Right atrium auricular region (tissue), 2 donors: ENCODE measurements at regions not wholly inside any gene's neighbourhood (a gene's known extent, or its start where the extent isn't known, plus 50 kb on each side); places are given as distances from the start of the nearest gene placed in this dataset.

ENCODE experiments used
- DNase-seq: peaks from one replicate; pipeline ENCODE4 v3.0.0-alpha.2; 2019; ENCODE audit warnings: low spot score
- H3K27ac ChIP-seq, 2 donors: fragments of 200-600 bp; sonication (generic); 1 replicate in 1 of 2; 2 replicates in 1 of 2; pipeline ENCODE4 v1.5.1; 2016 to 2019
- H3K27me3 ChIP-seq, 2 donors: fragments of 200-600 bp; sonication (generic); one replicate each; pipeline versions ENCODE4 v1.5.1 to v1.6.0; 2017 to 2019
- H3K36me3 ChIP-seq: fragments of 200-600 bp; sonication (generic); one replicate; pipeline ENCODE4 v1.5.1; 2016
- H3K4me1 ChIP-seq, 2 donors: fragments of 200-600 bp; sonication (generic); one replicate each; pipeline versions ENCODE4 v1.5.1 to v1.6.0; 2017 to 2019
- H3K4me3 ChIP-seq, 2 donors: fragments of 200-600 bp; sonication (generic); 1 replicate in 1 of 2; 2 replicates in 1 of 2; pipeline ENCODE4 v1.5.1; 2017 to 2019; ENCODE audit warnings: mild to moderate bottlenecking in 1 of 2, moderate library complexity in 1 of 2
- H3K9me3 ChIP-seq, 2 donors: fragments of 200-600 bp; sonication (generic); one replicate each; pipeline ENCODE4 v1.5.1; 2019
- TF ChIP-seq, protein P1 (sequence below), 2 donors: fragments of 200-600 bp; sonication (generic); IDR thresholded peaks; one replicate each; pipeline ENCODE4 v1.5.1; 2019; ENCODE audit warnings: antibody characterized with exemption in 2 of 2

DNA sequence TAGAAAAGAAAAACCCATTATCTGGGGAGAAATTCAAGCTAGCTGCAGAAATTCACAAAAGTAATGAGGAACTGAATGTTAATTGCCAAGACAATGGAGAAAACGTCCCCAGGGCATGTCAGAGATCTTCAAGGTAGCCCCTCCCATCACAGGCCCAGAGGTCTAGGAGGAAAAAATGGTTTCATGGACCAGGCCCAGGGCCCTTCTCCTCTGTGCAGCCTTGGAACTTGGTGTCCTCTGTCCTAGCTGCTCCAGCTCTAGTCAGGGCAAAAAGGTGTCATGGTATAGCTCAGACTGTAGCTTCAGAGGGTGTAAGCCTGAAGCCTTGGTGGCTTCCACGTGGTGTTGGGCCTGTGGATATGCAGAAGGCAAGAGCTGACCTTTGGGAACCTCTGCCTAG lies 411.8 kb downstream of the ADRA2A start:
- H3K36me3 ChIP-seq: no peaks in the 10 kb centered on the region
- no peak for DNase-seq
- peaks cover 0 to 45% of the 10 kb centered on the region in 2 donors for H3K9me3 ChIP-seq
- no peaks in the 10 kb centered on the region for H3K27me3 ChIP-seq
- no peak overlapping the region for H3K27ac ChIP-seq
- no peak overlapping the region for H3K4me3 ChIP-seq
- TF ChIP-seq, protein P1, sequence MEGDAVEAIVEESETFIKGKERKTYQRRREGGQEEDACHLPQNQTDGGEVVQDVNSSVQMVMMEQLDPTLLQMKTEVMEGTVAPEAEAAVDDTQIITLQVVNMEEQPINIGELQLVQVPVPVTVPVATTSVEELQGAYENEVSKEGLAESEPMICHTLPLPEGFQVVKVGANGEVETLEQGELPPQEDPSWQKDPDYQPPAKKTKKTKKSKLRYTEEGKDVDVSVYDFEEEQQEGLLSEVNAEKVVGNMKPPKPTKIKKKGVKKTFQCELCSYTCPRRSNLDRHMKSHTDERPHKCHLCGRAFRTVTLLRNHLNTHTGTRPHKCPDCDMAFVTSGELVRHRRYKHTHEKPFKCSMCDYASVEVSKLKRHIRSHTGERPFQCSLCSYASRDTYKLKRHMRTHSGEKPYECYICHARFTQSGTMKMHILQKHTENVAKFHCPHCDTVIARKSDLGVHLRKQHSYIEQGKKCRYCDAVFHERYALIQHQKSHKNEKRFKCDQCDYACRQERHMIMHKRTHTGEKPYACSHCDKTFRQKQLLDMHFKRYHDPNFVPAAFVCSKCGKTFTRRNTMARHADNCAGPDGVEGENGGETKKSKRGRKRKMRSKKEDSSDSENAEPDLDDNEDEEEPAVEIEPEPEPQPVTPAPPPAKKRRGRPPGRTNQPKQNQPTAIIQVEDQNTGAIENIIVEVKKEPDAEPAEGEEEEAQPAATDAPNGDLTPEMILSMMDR (IDR thresholded peaks at IDR 0.05): no peak
- H3K4me1 ChIP-seq: no peaks in the 10 kb centered on the region

DNA sequence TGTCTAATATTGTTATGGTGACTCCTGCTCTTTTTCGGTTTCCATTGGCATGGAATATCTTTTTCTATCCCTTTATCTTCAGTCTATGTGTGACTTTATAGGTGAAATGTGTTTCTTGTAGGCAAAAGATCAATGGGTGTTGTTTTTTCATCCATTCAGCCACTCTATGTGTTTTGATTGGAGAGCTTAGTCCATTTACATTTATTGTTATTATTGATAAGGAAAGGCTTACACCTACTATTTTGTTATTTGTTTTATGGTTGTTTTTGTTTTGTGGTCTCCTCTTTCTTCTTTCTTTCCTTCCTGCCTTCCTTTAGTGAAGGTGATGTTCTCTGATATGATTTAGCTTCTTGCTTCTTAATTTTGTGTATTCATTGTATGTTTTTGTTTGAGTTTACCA lies 414.3 kb downstream of the ADRA2A start:
- DNase-seq: no peak
- Histone ChIP-seq H3K27me3 (no peaks in the 10 kb centered on the region), H3K27ac (no peak overlapping the region), H3K4me1 (no peaks in the 10 kb centered on the region), H3K9me3 (peaks cover 0 to 45% of the 10 kb centered on the region in 2 donors), H3K36me3 (no peaks in the 10 kb centered on the region), H3K4me3 (no peak overlapping the region)
- TF ChIP-seq, protein P1 (IDR thresholded peaks at IDR 0.05): no peak

DNA sequence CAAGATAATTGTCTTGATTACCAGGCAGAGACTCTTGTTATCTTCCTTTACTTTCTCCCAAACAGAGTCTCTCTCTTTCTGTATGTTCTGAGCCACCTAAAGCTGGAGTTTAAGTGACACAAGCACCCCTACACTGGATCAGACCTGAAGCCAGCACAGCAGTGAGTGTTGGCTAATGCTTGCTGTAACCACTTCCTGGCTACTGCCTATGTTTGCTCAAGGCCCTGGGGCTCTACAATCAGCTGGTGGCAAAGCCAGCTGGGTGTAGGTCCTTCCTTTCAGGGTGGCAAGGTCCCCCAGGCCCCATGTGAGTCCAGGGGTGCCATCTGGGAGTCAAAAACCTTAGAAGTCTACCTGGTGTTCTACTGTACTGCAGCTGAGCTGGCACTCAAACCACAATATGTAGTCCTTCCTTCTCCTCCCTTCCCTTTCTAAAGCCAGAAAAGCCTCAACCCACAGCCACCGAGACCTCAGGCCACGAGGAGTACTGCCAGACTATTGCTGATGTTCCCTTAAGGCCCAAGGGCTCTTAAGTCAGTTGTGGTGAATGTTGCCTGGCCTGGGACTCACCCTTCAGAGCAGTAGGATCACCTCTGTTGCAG lies 416.3 kb downstream of the ADRA2A start:
- DNase-seq: no peak
- Histone ChIP-seq H3K27me3 (no peaks in the 10 kb centered on the region), H3K27ac (no peak overlapping the region), H3K4me1 (no peaks in the 10 kb centered on the region), H3K36me3 (no peaks in the 10 kb centered on the region), H3K4me3 (no peak overlapping the region), H3K9me3 (peaks cover 0 to 45% of the 10 kb centered on the region in 2 donors)
- TF ChIP-seq, protein P1 (IDR thresholded peaks at IDR 0.05): no peak

DNA sequence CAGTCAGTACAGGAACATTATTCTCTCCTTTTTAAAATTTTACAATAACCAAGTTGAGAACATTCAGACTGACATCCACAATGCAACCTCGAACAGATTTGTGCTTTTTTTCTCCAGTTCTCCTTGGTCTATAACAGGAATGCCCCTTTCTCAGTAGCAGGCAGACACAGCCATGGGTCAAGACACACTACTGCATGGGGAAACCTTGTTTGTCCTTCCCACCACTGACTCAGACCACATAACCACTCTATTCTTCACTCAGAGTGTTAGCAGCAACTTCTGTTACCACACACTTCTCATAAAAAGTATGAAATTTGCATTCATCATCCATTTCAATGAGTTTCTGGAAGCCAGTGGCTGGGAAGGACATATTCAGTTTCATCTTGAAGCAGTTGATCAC lies 421.7 kb downstream of the ADRA2A start:
- peaks cover 0 to under 1% of the 10 kb centered on the region in 2 donors for H3K9me3 ChIP-seq
- no peak overlapping the region for H3K4me3 ChIP-seq
- no peak for DNase-seq
- H3K27ac ChIP-seq: no peak overlapping the region
- H3K36me3 ChIP-seq: no peaks in the 10 kb centered on the region
- TF ChIP-seq, protein P1 (IDR thresholded peaks at IDR 0.05): no peak
- H3K4me1 ChIP-seq: no peaks in the 10 kb centered on the region
- no peaks in the 10 kb centered on the region for H3K27me3 ChIP-seq

DNA sequence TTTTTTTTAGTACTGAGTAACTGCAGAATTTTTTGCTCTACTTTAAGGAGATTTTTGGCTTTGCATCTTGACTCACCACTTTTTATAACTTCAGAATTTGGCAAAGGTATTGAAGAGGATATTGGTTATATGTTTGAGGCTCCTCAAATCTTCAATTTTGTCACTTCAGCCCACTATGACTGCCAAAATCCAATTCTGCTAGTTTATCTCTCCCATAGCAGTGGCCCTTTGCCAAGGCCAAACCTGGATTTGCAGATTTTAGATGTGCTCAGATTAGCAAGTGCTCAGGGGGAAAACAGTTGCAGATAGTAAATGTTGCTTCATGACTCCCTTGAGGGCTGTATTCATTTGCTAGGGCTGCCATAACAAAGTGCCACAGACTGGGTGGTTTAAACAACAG lies 427.5 kb downstream of the ADRA2A start:
- no peak overlapping the region for H3K27ac ChIP-seq
- H3K9me3 ChIP-seq: peaks cover 0 to 10% of the 10 kb centered on the region in 2 donors
- no peaks in the 10 kb centered on the region for H3K36me3 ChIP-seq
- H3K27me3 ChIP-seq: no peaks in the 10 kb centered on the region
- DNase-seq: no peak
- H3K4me3 ChIP-seq: no peak overlapping the region
- no peaks in the 10 kb centered on the region for H3K4me1 ChIP-seq
- TF ChIP-seq, protein P1 (IDR thresholded peaks at IDR 0.05): no peak
